ENCODE measurements at regions not wholly inside any gene's neighbourhood (a gene's known extent, or its start where the extent isn't known, plus 50 kb on each side); places are given as distances from the start of the nearest gene placed in this dataset.

DNA sequence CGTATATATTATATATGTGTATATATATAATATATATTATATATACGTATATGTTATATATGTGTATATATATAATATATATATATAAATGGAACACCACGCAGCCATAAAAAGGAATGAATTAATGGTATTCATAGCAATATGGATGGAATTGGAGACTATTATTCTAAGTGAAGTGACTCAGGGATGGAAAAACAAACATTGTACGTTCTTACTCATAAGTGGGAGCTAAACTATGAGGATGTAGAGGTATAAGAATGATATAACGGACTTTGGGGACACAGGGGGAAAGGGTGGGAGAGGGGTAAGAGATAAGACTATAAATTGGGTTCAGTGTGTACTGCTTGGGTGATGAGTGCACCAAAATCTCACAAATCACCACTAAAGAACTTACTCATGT lies 1388.9 kb downstream of the C4orf33 start:
- no peak for DNase-seq (ENCODE audit: low spot score)

GRCh38 chr4:130485371-130485770 lies 1389.4 kb downstream of the C4orf33 start:
- DNase-seq (ENCODE audit: low spot score): no peak

GRCh38 chr4:130486186-130486585 lies 1390.2 kb downstream of the C4orf33 start:
- no peak for DNase-seq (ENCODE audit: low spot score)

DNA sequence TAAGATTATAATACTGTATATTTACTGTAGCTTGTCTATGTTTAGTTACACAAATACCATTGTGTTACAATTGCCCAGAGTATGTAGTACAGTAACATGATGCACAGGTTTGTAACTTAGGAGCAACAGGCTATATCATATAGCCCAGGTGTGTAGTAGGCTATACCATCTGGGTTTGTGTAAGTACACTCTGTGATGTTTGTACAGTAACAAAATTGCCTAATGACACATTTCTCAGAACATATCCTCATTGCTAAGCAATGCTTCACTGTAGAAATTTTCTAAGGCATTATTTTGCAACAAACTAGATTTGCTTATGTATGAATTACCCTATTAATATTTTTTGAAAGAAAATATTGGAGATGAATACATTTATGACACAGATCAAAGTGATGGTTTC lies 1390.9 kb downstream of the C4orf33 start:
- DNase-seq (ENCODE audit: low spot score): no peak

DNA sequence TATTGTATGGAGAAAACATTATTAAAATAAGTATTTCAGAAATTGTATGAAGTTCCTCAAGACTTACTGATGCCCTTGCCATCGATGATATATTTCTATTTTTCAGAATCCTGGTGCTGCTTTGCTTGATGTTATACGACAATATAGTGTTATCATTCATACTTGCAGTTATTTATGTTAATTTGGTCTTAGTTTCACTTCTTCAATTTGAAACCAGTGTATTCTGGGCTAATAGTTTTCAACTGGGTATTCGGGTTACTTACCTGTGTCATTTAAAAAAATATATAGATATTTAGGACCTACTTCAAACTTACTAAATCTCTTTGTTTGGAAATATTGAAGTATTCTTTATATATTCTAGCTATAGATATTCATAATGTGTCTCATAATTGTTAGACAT lies 1414.7 kb downstream of the C4orf33 start:
- no peak for DNase-seq (ENCODE audit: low spot score)

DNA sequence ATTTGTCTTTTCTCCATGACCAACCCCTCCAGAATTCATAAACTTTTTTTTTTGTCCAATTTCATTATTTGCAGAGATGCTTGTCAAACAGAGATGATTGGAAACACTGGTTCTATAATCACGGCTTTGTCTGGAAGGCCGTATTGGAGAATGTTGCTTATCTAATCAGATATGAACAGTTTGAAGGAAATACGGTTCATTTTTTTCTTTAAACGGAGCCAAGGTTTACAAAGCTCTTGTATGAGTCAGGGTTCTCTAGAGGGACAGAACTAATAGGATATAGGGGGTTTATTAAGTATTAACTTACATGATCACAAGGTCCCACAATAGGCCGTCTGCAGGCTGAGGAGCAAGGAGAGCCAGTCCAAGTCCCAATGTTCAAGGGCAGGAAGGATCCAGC lies 1415.8 kb downstream of the C4orf33 start:
- no peak for DNase-seq (ENCODE audit: low spot score)

DNA sequence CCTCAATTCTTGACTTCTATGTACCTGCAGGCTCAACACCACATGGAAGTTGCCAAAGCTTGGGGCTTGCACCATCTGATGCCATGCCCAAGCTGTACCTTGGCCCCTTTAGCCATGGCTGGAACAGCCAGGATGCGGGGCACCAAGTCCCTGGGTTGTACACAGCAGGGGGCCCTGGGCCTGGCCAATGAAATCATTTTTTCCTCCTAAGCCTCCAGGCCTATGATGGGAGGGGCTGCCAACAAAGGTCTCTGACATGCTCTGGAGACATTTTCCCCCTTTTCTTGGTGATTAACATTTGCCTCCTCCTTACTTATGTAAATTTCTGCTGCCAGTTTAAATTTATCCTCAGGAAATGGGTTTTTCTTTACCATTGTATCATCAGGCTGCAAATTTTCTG lies 1428.1 kb downstream of the C4orf33 start:
- DNase-seq (ENCODE audit: low spot score): no peak

DNA sequence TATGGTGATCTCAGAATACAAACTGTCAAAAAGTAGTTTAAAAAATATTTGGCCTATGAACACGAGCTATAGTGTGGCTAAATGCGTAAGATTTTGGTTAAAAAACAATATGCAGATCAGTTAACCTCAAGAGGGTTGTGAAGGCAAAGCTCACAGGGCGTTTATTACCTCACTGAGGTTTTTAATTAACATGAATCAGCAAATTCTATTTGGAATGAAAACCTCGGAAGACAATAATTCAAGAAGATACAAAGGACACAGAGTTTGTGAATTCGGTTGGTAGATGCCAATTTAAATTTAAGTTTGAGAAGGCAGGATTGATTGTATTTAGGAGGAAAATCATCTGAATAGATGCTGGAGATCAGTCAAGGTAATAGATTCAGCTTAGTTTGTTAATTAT lies 1434.6 kb downstream of the C4orf33 start:
- DNase-seq (ENCODE audit: low spot score): no peak

DNA sequence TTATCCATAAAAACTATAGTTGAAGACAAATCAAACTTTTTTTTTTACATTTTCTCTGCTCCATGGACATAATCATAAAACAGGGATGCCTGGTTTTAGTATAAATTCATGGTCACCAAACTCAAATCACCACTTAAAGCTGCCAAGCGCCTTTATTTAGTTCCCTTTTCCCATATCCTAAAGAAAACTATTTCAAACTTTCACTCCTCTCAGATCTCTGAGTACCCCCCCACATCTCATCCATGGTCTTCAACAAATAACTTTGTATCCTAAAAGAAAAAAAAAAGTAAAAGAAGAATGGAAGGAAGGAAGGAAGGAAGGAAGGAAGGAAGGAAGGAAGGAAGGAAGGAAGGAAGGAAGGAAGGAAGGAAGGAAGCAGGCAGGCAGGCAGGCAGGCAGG lies 1438.7 kb downstream of the C4orf33 start:
- DNase-seq (ENCODE audit: low spot score): no peak

DNA sequence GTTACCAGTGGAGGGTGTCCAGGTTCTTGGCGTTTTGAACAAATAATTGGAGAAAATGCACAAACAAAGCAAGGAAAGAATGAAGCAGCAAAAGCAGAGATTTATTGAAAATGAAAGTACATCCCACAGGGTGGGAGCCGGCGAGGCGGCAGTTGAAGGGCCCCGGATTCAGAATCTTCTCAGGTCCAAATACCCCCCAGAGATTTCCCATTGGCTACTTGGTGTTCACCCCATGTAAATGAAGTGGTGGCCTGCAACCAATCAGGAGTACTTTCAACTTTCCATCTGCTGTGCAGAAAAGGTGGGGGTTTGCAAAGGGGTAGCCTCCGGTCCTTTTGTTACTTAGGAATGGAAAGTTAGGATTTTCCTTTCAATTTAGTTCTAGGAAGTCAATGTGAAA lies 1447.0 kb downstream of the C4orf33 start:
- DNase-seq (ENCODE audit: low spot score): peak; percentile 6

- DNase-seq (ENCODE audit: low spot score): no peak
Measured at GRCh38 chr4:130545171-130545570, 1449.2 kb downstream of the C4orf33 start.

GRCh38 chr4:130545596-130545995 lies 1449.6 kb downstream of the C4orf33 start:
- no peak for DNase-seq (ENCODE audit: low spot score)

GRCh38 chr4:130559268-130559667 lies 1463.3 kb downstream of the C4orf33 start:
- DNase-seq (ENCODE audit: low spot score): no peak

DNA sequence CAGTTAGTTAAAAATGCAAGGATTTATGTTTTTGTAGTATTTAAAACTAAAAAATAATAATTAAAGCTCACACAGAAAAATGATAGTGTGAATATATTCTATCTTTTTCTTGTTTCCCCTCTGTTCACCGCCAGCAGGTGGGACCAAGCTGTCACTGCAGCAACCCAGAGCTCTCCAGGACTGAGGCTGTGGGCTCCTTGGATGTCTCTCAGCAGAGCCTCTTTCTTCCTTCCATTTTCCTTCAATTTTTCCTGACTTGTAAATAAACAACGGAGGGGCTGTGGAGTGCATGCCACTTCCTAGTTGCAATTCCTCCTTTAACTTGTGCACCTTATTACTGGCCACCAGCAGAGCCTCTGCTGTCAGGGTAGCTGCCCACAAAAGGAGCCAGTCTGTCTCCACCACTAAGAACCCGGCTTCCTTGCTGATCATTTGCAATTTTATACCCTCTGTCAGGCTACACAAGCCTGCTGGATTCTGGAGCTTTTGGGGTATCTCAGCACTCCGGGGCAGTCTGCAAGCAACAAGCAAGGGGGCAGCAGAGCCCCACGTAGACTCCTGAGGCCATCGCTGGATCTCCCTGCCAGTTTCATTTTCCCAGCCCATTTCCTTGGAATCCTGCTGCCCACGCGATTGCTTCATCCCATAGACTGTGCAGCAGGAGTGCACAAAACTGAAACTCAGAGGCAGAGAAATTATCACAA lies 1467.4 kb downstream of the C4orf33 start:
- peak; percentile 86 for DNase-seq (ENCODE audit: low spot score)

DNA sequence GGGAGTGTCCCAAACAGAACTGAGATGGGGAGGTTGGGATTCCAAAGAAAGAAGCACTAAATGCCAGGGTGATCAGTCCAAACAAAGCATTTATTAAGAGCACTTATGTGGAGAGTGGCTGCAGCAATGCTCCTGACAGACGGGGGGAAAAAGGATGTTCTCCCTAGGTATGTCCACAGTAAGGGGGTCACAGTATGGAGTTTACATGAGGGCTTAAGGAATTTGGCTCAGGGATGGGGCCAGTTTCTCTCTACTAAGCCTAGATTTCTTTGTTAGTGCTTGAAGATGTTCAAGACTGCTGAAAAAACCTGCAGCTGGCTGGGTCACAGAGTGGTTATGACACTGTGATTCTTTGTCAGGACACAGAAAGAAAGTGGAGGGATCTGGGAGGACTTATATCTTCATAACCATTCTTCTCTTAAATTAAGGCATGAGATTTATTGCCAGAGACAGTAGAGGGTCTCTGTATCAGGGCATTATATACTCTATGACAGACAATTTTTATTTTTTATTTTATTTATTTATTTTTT lies 1468.0 kb downstream of the C4orf33 start:
- no peak for DNase-seq (ENCODE audit: low spot score)

DNA sequence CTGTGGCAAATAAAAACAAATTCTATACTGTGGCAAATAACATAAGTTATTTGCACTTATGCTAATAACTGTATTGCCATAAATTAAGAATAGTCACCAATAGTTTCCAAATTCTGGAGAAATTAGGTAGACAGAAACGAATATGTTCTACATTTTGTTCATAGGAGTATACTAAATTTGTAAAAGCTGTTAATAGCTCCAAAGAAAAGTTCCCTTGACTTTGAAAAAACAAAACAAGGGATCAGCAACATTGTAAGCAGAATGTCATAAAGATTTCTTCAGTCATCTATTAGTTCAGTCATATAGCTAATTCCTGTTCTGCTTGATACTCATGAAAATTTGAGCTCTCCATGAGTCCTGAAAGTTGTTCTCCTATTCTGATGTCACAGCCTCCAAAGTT lies 1472.8 kb downstream of the C4orf33 start:
- DNase-seq (ENCODE audit: low spot score): no peak

DNA sequence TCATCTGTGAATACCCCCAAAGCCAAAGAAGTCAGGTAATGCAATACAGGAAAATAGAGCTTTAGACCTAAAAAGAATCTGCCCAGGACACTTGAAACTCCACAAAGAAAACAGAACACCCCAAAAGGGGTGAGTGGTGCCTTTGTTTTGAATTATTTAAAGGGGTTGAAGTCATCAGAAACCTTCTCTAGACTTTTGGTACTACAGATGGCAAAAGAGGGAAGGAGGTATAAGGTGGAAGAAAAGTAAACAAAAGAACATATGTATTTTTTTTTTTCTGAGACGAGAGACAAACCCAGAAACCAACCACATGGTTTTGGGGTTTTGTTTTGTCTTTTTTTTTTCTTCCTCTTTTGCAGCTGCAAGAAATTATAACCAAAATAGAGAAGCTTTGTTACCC lies 1477.8 kb downstream of the C4orf33 start:
- no peak for DNase-seq (ENCODE audit: low spot score)

DNA sequence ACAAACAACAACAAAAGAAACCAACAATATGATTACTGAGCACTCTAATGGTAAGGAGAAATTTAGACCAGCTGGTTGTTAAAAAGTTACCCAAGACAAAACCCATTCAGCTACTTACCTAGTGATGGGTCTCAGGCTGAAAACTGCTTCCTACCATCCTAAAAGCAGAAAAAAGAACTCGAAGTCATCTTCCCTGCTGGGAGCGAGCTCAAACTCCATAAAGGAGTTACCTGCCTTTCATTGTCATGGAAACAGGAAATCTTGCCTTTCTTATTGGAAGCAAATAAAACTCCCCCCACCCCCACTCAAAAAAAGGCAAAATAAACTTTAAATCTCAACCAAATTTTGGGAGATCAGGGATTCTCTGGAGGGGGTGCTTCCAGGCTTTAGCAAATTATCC lies 1478.3 kb downstream of the C4orf33 start:
- no peak for DNase-seq (ENCODE audit: low spot score)

GRCh38 chr4:130576218-130576617 lies 1480.3 kb downstream of the C4orf33 start:
- DNase-seq (ENCODE audit: low spot score): no peak

DNA sequence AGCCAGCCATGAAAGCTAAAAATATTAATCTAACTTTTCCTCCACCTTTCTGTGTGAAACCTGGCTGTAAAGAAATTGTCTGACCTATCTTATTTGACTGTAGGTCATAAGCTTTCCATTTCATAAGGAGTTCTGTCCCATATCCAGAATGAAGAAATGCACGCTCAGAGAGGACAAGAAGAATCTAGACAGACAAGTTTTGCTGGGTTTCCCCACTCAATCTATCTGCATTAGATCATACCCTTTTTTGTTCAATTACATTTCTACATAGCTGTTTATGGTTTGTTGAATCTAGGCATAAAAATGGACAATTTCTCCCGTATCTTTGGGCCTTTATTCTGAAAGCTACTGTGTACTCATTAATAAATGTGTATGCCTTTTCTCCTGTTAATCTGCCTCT lies 1495.1 kb downstream of the C4orf33 start:
- DNase-seq (ENCODE audit: low spot score): no peak

- DNase-seq (ENCODE audit: low spot score): no peak
Measured at GRCh38 chr4:130600706-130601105, 1504.8 kb downstream of the C4orf33 start.

DNA sequence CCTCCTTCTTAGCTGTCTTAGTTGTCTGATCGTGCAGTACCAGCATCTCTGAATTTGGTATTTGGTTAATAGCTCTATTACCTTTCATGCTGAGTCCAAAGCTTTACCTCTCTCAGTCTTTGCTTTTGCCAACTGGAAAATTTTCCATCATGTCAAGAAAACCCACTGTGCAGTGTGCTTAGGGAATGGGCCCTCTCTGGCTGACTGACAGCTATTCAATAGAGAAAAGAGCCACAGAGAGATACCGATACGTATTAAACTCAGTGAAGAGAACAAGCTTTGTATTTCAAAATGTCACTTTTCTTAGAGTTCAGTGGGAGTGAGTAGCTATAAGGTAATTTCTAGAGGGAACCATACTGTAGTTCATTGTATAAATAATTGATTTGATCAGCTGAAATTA lies 1507.1 kb downstream of the C4orf33 start:
- DNase-seq (ENCODE audit: low spot score): no peak

- DNase-seq (ENCODE audit: low spot score): no peak
Measured at GRCh38 chr4:130608121-130608520, 1512.2 kb downstream of the C4orf33 start.

GRCh38 chr4:130628531-130628930 lies 1532.6 kb downstream of the C4orf33 start:
- DNase-seq (ENCODE audit: low spot score): no peak
